NT2/D1 (cell line): ENCODE measurements at regions not wholly inside any gene's neighbourhood (a gene's known extent, or its start where the extent isn't known, plus 50 kb on each side); places are given as distances from the start of the nearest gene placed in this dataset.

Experiments
- SUZ12 ChIP-seq: IDR thresholded peaks from 2 replicates; pipeline ENCODE4 v1.6.1; 2011; ENCODE audit not compliant: insufficient read length, insufficient read depth; ENCODE audit errors: extremely low read depth
- YY1 ChIP-seq: IDR thresholded peaks from 2 replicates; pipeline ENCODE4 v1.6.1; 2011; ENCODE audit not compliant: insufficient read length, insufficient read depth
- ZNF274 ChIP-seq: IDR thresholded peaks from 2 replicates; pipeline ENCODE4 v1.6.1; 2011; ENCODE audit warnings: mild to moderate bottlenecking, low read depth, low read length

GRCh38 chr5:67363180-67363709 lies 166.6 kb upstream of the CD180 start:
- TF ChIP-seq YY1 (no peak), ZNF274 (no peak), SUZ12 (no peak)
